Stimulated activated naive B cell treated with anti-CD40 and anti-IgM and Interleukin-4, amounts not matched to agents 10 μg/mL and 1 μg/mL and 100 μg/mL, for 72 hours (primary cell): ENCODE measurements at regions not wholly inside any gene's neighbourhood (a gene's known extent, or its start where the extent isn't known, plus 50 kb on each side); places are given as distances from the start of the nearest gene placed in this dataset.
A peak's percentile ranks its signal among the peaks of the same experiment; 100 is the strongest.
"Not testable (repeated sequence)": the region's sequence is repeated elsewhere in the genome, so short reads cannot be mapped to it uniquely, and the experiment has no call there.

ENCODE experiments used
- ATAC-seq, 2 donors: fragments of 150-1000 bp; cut with Tn5 transposase; replicated peaks; 2 replicates each; pipeline ENCODE4 v1.10.0; 2021; ENCODE audit warnings: moderate library complexity in 1 of 2
- DNase-seq: peaks from one replicate; pipeline ENCODE4 v3.0.0; 2021
- H3K27ac Mint-ChIP-seq: one replicate; pipeline ENCODE4 v1.8.0; 2022; ENCODE audit warnings: mild to moderate bottlenecking, mixed read lengths
- H3K27me3 Mint-ChIP-seq, 2 donors: one replicate each; pipeline ENCODE4 v1.8.0; 2022; ENCODE audit warnings: mixed read lengths in 2 of 2
- H3K36me3 Mint-ChIP-seq, 2 donors: one replicate each; pipeline ENCODE4 v1.8.0; 2022; ENCODE audit warnings: mixed read lengths in 2 of 2, mild to moderate bottlenecking in 1 of 2
- H3K4me1 Mint-ChIP-seq, 2 donors: one replicate each; pipeline ENCODE4 v1.8.0; 2022; ENCODE audit warnings: mixed read lengths in 2 of 2, mild to moderate bottlenecking in 1 of 2
- H3K4me3 Mint-ChIP-seq, 2 donors: one replicate each; pipeline ENCODE4 v1.8.0; 2022; ENCODE audit warnings: mild to moderate bottlenecking in 2 of 2, mixed read lengths in 2 of 2, moderate library complexity in 1 of 2
- H3K9me3 Mint-ChIP-seq, 2 donors: one replicate each; pipeline ENCODE4 v1.8.0; 2022; ENCODE audit warnings: mixed read lengths in 2 of 2, mild to moderate bottlenecking in 1 of 2

- no peaks in the 10 kb centered on the region for H3K36me3 Mint-ChIP-seq
- DNase-seq = no peak
- no peaks in the 10 kb centered on the region for H3K27me3 Mint-ChIP-seq
- no peak for ATAC-seq
- H3K4me3 Mint-ChIP-seq = no peak overlapping the region
- H3K4me1 Mint-ChIP-seq = peaks cover 50 to 82% of the 10 kb centered on the region in 2 donors
- H3K27ac Mint-ChIP-seq = no peak overlapping the region
- H3K9me3 Mint-ChIP-seq = no peaks in the 10 kb centered on the region
These were observed 132.0 kb upstream of the CCND2 start for GRCh38 chr12:4141348-4142270.

DNA sequence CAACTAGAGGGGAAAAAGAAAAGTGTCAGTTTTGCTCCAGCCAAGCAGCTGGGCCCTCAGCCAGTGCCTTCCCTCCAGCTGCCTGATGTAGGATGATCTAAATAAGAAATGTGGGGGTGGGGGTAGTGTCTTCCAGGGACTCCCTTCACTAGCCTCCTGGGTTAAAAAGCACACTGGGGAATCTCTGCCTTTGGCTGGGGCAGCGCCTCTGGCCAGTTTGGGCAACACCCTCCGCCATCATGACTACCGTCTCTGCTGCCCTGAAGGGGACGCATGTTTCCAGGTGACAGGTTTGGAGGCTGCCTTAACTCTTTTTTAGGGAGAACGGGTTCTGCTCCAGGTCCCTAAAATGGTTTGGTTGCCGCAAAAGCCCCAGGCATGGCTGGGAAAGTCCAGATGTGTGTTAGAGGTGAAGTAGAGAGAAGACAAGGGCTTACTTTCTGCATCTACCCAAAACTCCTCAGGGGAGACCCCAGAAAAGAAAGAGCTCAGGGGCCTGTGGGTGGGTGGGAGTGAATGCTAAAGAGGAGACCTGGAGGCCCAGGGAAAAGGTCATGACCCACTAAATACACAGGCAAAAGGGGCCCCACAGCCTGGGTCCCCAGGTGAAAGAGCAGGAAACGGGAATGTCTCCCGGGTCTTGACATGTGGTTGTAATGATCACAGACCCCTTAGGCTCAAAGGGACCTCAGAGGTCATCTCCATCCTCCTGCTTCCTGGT, 132.8 kb upstream of the CCND2 start:
- ATAC-seq (no peak), DNase-seq (no peak)
- Mint-ChIP-seq H3K9me3 (no peaks in the 10 kb centered on the region), H3K4me3 (peak overlapping the region in 1 of 2 donors; percentile 9), H3K27me3 (no peaks in the 10 kb centered on the region), H3K36me3 (peaks cover under 1% of the 10 kb centered on the region in 2 donors), H3K27ac (no peak overlapping the region), H3K4me1 (peaks cover 49 to 82% of the 10 kb centered on the region in 2 donors)

DNA sequence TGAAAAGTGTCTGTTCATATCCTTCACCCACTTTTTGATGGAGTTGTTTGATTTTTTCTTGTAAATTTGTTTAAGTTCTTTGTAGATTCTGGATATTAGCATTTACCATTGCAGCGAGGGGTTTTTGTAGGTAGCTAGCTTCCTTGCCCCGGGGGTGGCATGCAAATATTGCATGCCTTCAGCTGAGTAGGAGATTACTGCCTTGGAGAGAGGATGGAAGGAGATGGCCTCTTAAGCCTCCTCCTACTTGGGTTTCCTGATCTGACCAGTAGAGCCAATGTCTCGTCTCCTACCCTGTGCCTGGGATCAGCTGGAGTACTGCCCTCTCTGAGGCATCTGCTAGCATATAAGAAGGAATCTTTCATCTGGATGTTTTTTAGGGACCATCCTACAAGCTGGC, 134.4 kb upstream of the CCND2 start:
- no peaks in the 10 kb centered on the region for H3K27me3 Mint-ChIP-seq
- H3K9me3 Mint-ChIP-seq = no peaks in the 10 kb centered on the region
- DNase-seq (no peak), ATAC-seq (no peak)
- H3K36me3 Mint-ChIP-seq = peaks cover 3 to 4% of the 10 kb centered on the region in 2 donors
- peaks cover 50 to 82% of the 10 kb centered on the region in 2 donors for H3K4me1 Mint-ChIP-seq
- peak overlapping the region in 1 of 2 donors; percentile 6 for H3K4me3 Mint-ChIP-seq
- H3K27ac Mint-ChIP-seq = peak overlapping the region; percentile 4

GRCh38 chr12:4138532-4138931, 135.0 kb upstream of the CCND2 start:
- not testable (repeated sequence) for H3K4me3 Mint-ChIP-seq, H3K36me3 Mint-ChIP-seq, H3K9me3 Mint-ChIP-seq, ATAC-seq, DNase-seq, H3K27ac Mint-ChIP-seq, H3K27me3 Mint-ChIP-seq
- H3K4me1 Mint-ChIP-seq = peaks cover 53 to 83% of the 10 kb centered on the region in 2 donors

GRCh38 chr12:4138051-4138450, 135.5 kb upstream of the CCND2 start:
- Mint-ChIP-seq H3K27me3 (no peaks in the 10 kb centered on the region), H3K4me1 (peaks cover 57 to 83% of the 10 kb centered on the region in 2 donors), H3K4me3 (no peak overlapping the region), H3K9me3 (no peaks in the 10 kb centered on the region), H3K36me3 (peaks cover 3 to 4% of the 10 kb centered on the region in 2 donors), H3K27ac (no peak overlapping the region)
- ATAC-seq = no peak
- no peak for DNase-seq

- ATAC-seq = no peak
- peaks cover 3 to 4% of the 10 kb centered on the region in 2 donors for H3K36me3 Mint-ChIP-seq
- H3K27ac Mint-ChIP-seq = peak overlapping the region; percentile 97
- no peaks in the 10 kb centered on the region for H3K9me3 Mint-ChIP-seq
- H3K4me3 Mint-ChIP-seq = no peak overlapping the region
- no peak for DNase-seq
- H3K27me3 Mint-ChIP-seq = no peaks in the 10 kb centered on the region
- H3K4me1 Mint-ChIP-seq = peaks cover 56 to 83% of the 10 kb centered on the region in 2 donors
These were observed 136.1 kb upstream of the CCND2 start for GRCh38 chr12:4137441-4137840.

- Mint-ChIP-seq H3K4me1 (peaks cover 54 to 79% of the 10 kb centered on the region in 2 donors), H3K36me3 (peaks cover 3 to 4% of the 10 kb centered on the region in 2 donors), H3K27ac (peak overlapping the region; percentile 97), H3K4me3 (peak overlapping the region in 1 of 2 donors; percentile 31), H3K27me3 (no peaks in the 10 kb centered on the region), H3K9me3 (no peaks in the 10 kb centered on the region)
- no peak for DNase-seq
- no peak for ATAC-seq
These were observed 136.5 kb upstream of the CCND2 start for GRCh38 chr12:4137015-4137414.

DNA sequence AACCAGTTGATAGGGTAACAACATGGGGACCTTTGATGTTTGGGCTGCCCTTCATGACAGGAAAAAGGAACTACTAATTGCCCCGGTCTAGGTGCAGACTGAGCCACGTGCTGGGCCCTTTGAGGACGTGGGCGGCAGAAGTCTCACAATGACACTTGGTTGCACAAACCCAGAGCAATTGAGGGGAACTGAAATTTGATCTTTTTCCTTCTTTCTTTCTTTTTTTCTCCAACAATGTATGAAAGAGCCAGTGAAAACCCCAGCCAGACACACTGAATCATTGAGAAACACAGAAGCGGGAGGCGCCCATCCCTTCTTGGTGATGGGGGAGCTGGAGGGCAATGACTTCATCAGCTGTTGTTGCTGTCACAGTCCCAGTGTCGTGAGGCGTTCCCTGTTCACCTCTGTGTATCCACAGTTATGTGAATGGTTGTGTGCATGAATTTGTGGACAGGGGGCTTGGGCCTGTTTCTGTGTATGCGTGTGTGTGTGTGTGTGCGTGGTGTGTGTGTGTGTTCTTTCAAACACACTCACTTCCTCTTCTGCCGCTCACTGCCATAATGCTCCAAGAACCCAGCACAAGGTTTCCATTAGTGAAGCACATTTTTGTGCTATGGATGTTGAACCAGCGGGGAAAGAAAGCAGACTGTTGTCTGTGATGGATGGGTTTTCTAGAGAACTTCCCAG, 137.5 kb upstream of the CCND2 start:
- peaks cover 0 to 1% of the 10 kb centered on the region in 2 donors for H3K9me3 Mint-ChIP-seq
- DNase-seq = peak; percentile 90
- H3K36me3 Mint-ChIP-seq = peaks cover 3 to 4% of the 10 kb centered on the region in 2 donors
- peak overlapping the region; percentile 97 for H3K27ac Mint-ChIP-seq
- peak; percentile 93 to 95 for ATAC-seq
- peaks cover 54 to 72% of the 10 kb centered on the region in 2 donors for H3K4me1 Mint-ChIP-seq
- no peaks in the 10 kb centered on the region for H3K27me3 Mint-ChIP-seq
- peak overlapping the region; percentile 46 to 67 for H3K4me3 Mint-ChIP-seq

DNA sequence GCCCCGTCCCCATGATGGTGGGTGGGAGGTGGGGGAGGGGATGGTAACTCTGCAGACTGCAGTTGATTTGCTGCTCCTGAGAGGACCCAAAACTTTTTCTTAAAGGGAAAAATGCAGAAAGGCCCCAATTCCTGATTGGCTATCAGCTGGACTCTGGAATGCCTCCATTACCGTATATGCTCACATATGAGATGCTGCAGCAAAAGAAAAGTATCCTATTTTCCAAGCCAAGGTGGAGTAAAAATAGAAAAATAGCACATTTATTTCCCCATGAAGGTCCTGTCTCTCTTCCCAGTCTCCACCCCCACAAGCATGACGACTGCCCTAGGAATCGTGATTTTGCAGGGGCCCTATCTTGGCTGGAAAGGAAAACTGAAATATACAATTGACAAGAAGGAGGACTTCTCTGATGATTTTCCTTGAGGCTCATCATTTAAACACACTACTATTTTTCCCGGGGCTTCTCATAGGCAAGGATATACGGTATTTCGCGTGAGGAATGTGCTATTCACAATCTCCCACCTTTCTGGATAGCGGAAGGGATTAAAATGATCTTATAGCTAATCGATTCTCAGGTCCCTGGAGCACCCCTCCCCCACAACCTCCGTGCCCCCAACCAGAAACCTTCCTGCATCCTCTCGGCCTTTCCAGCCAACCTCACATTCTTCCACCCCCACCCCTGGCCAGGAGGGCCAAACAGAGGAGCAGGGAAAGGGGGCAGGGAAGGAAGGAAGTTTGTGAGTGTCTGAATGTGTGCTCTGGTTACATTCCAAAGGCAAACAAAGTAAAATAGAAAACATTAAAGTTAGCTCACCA, 138.9 kb upstream of the CCND2 start:
- no peak for DNase-seq
- Mint-ChIP-seq H3K9me3 (peaks cover 0 to 1% of the 10 kb centered on the region in 2 donors), H3K36me3 (peaks cover 3 to 4% of the 10 kb centered on the region in 2 donors), H3K27ac (peak overlapping the region; percentile 97), H3K27me3 (no peaks in the 10 kb centered on the region), H3K4me1 (peaks cover 47 to 61% of the 10 kb centered on the region in 2 donors), H3K4me3 (peak overlapping the region in 1 of 2 donors; percentile 7)
- ATAC-seq = no peak

DNA sequence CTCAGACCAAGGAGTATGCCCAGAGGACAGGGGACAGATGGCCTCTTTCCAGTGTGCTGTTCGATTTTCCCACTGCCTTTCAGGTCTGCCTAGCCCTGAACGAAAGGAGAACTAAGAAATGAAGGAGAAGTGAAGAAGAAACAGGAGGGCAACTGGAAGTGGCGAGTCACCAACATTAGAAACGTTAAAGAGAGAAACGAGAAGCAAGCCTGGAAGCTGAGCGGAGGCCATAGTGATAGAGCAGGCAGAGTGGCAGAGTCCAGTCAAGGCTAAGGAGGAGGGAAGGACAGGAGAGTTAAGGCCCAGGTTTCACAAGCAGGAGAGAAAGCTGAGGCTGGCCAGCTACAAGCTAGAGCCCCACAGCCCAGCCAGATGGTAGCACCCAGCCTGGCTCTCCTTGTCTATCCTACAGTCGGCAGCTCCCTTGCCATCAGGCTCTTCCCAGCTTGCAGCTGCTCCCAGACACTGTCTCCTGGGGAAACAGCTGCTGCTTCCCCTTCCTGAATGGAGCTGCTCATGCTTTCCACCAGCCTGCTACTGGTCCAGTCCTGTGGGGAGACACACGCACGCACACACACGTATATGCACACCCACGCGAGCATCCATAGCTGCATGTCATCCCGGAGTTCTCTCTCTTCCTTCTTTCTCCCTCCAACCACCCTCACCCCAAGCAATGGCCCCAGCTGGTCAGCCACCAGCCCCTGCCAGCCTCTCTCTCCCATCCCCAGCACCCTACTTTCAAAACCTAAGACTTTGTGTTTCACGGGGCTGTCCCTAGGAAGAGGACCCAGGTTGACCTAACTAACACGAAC, 139.7 kb upstream of the CCND2 start:
- ATAC-seq (no peak), DNase-seq (no peak)
- Mint-ChIP-seq H3K36me3 (peaks cover 3 to 4% of the 10 kb centered on the region in 2 donors), H3K27ac (peak overlapping the region; percentile 84), H3K27me3 (no peaks in the 10 kb centered on the region), H3K4me3 (peak overlapping the region in 1 of 2 donors; percentile 7), H3K4me1 (peaks cover 42 to 53% of the 10 kb centered on the region in 2 donors), H3K9me3 (peaks cover 0 to 1% of the 10 kb centered on the region in 2 donors)

- ATAC-seq = no peak
- Mint-ChIP-seq H3K27ac (peak overlapping the region; percentile 3), H3K4me1 (peaks cover 42 to 53% of the 10 kb centered on the region in 2 donors), H3K9me3 (peaks cover 0 to 1% of the 10 kb centered on the region in 2 donors), H3K36me3 (peaks cover 3 to 4% of the 10 kb centered on the region in 2 donors), H3K4me3 (no peak overlapping the region), H3K27me3 (no peaks in the 10 kb centered on the region)
- no peak for DNase-seq
These were observed 140.5 kb upstream of the CCND2 start for GRCh38 chr12:4133029-4133428.

GRCh38 chr12:4121506-4122020, 152.0 kb upstream of the CCND2 start:
- Mint-ChIP-seq H3K4me1 (peaks cover 36 to 48% of the 10 kb centered on the region in 2 donors), H3K27me3 (no peaks in the 10 kb centered on the region), H3K4me3 (no peak overlapping the region), H3K36me3 (no peaks in the 10 kb centered on the region), H3K27ac (no peak overlapping the region), H3K9me3 (peaks cover 0 to 2% of the 10 kb centered on the region in 2 donors)
- DNase-seq (no peak), ATAC-seq (no peak)
